ENCODE measurements at regions not wholly inside any gene's neighbourhood (a gene's known extent, or its start where the extent isn't known, plus 50 kb on each side); places are given as distances from the start of the nearest gene placed in this dataset.

DNA sequence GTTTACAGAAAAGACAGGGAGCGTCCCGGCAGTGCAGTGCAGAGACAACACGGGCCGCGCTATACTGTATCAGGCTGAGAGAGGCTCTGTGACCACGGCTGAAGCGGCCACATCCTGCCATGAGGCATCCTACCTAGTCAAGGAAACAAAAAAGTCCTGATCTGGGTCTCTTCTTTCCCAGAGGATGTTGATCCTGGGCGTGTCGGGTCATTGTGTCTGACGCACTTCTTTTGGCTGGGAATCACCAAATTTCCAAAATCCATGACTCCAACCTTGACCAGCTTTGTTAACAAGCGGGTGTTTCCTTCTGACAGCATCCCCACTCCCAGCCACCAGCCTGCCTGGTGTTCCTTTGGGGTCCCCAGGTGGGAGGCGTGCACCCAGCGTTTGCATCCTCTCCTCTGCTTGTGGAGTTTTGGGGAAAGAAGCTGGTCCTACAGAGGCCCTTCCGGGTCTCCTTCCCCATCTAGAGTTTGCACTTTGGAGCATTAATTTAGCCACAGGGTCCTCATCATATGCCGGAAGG lies 91.4 kb upstream of the RAI14 start:
- Mint-ChIP-seq H3K4me1 (no peaks in the 10 kb centered on the region), H3K9me3 (no peaks in the 10 kb centered on the region), H3K27me3 (no peaks in the 10 kb centered on the region), H3K36me3 (no peaks in the 10 kb centered on the region), H3K27ac (no peak overlapping the region), H3K4me3 (no peak overlapping the region)
- Histone ChIP-seq H3K27ac (ENCODE audit: low read depth, low read length) (no peak overlapping the region), H3K4me1 (ENCODE audit: insufficient read depth, low read length) (no peaks in the 10 kb centered on the region), H3K9me3 (ENCODE audit: low read length) (no peaks in the 10 kb centered on the region), H3K4me3 (ENCODE audit: low read length) (no peak overlapping the region), H3K36me3 (ENCODE audit: insufficient read depth, low read length) (no peaks in the 10 kb centered on the region), H3K27me3 (ENCODE audit: insufficient read depth, low read length, poor library complexity, severe bottlenecking) (no peaks in the 10 kb centered on the region)
- ChIA-PET POLR2A (no interaction called here), CTCF (no interaction called here)
- DNase-seq, result no peak

DNA sequence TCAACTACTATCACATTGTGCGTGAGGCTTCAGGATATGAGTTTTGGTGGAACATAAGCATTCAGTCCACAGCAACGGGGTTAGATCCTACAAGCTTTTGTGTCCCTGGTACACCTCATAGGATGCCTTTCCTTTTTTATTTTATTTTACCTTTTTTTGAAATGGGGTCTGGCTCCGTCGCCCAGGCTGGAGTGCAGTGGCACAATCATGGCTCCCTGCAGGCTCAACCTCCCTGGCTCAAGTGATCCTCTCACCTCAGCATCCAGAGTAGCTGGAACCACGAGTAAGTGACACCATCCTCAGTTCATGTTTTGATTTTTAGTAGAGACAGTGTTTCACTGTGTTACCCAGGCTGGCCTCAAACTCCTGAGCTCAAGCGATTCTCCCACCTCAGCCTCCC lies 86.0 kb upstream of the RAI14 start:
- POLR2A ChIA-PET, result no interaction called here
- no peaks in the 10 kb centered on the region for H3K4me1 Mint-ChIP-seq

DNA sequence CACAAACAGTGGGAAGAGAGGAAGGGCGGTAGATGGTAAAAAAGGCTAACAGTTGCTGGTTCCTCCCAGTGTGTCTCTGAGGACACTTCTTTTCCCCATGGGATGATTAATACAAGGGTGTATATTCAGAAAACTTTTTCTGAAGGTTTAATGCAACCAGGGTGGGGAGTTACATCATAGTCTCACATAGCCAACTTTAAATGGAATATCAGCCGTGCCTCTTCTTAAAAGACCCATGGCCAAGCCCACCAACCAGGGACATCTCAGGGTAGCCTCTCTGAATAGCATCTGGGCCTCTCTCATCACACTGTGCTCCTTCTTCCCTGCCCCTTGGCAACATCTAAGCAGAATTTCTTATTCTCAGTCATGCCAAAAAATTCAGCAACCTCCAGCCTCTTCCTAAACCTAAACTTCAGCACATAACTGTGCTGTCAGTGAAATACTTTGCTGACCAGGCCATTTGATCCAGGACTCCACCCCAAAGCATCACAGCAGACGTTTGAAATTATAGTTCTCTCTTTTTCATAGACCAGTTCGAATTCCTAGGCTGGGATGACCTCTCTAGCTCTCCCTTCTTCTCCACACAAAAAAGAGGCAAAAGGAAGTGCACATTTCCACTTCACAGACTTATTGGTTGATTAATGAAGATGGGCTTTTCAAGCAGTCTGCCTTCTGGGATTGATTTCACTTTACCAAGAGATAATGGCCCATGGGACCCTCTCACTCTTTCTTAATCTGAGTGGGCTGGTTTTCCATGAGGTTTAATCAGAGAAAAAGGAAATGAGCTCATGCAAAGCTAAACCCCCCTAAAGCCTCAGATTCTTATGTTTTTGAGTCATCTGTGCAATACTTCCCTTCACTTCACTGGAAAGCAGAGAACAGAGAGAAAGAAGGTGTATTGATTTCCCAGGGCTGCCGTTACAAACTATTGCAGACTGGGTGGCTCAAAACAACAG lies 85.1 kb upstream of the RAI14 start:
- ChIA-PET CTCF (no interaction called here), POLR2A (no interaction called here)
- DNase-seq, result no peak
- Histone ChIP-seq H3K27me3 (ENCODE audit: insufficient read depth, low read length, poor library complexity, severe bottlenecking) (no peaks in the 10 kb centered on the region), H3K4me3 (ENCODE audit: low read length) (no peak overlapping the region), H3K36me3 (ENCODE audit: insufficient read depth, low read length) (no peaks in the 10 kb centered on the region), H3K9me3 (ENCODE audit: low read length) (no peaks in the 10 kb centered on the region), H3K4me1 (ENCODE audit: insufficient read depth, low read length) (no peaks in the 10 kb centered on the region), H3K27ac (ENCODE audit: low read depth, low read length) (no peak overlapping the region)
- H3K36me3 Mint-ChIP-seq, result no peaks in the 10 kb centered on the region
- H3K27me3 Mint-ChIP-seq, result peaks cover 2 to 5% of the 10 kb centered on the region in 2 donors
- no peaks in the 10 kb centered on the region for H3K9me3 Mint-ChIP-seq
- no peak overlapping the region for H3K27ac Mint-ChIP-seq
- no peaks in the 10 kb centered on the region for H3K4me1 Mint-ChIP-seq
- no peak overlapping the region for H3K4me3 Mint-ChIP-seq

More for the DNA sequence above, 86.0 kb upstream of the RAI14 start:
- peaks cover 2 to 5% of the 10 kb centered on the region in 2 donors for H3K27me3 Mint-ChIP-seq
- Histone ChIP-seq H3K4me3 (ENCODE audit: low read length) (no peak overlapping the region), H3K9me3 (ENCODE audit: low read length) (no peaks in the 10 kb centered on the region), H3K27me3 (ENCODE audit: insufficient read depth, low read length, poor library complexity, severe bottlenecking) (no peaks in the 10 kb centered on the region), H3K36me3 (ENCODE audit: insufficient read depth, low read length) (no peaks in the 10 kb centered on the region), H3K27ac (ENCODE audit: low read depth, low read length) (no peak overlapping the region), H3K4me1 (ENCODE audit: insufficient read depth, low read length) (no peaks in the 10 kb centered on the region)
- no peak for DNase-seq
- no peak overlapping the region for H3K27ac Mint-ChIP-seq
- CTCF ChIA-PET, result no interaction called here
- H3K9me3 Mint-ChIP-seq, result no peaks in the 10 kb centered on the region
- H3K4me3 Mint-ChIP-seq, result no peak overlapping the region
- H3K36me3 Mint-ChIP-seq, result no peaks in the 10 kb centered on the region

DNA sequence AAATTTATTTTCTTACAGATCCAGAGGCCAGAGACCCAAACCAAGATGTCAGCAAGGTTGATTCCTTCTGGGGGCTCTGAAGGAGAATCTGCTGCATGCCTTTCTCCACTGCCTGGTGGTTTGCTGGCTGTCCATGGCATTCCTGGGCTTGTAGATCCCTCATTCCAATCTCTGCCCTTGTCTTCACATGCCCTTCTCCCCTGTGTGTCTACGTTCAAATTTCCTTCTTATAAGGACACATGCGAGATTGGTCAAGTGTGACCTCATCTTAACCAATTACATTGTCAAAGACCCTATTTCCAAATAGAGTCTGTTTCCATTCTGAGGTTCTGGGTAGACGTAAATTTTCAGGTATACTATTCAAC lies 84.5 kb upstream of the RAI14 start:
- H3K4me3 ChIP-seq (ENCODE audit: low read length), result no peak overlapping the region
- Mint-ChIP-seq H3K9me3 (peaks cover 0 to 2% (median 0%) of the 10 kb centered on the region in 5 donors), H3K27me3 (peaks cover 2 to 5% of the 10 kb centered on the region in 2 donors), H3K27ac (no peak overlapping the region), H3K4me1 (no peaks in the 10 kb centered on the region), H3K36me3 (no peaks in the 10 kb centered on the region), H3K4me3 (no peak overlapping the region)
- H3K4me1 ChIP-seq (ENCODE audit: insufficient read depth, low read length), result no peaks in the 10 kb centered on the region
- no peak for DNase-seq
- ChIA-PET CTCF (no interaction called here), POLR2A (no interaction called here)
- no peaks in the 10 kb centered on the region for H3K36me3 ChIP-seq (ENCODE audit: insufficient read depth, low read length)
- H3K27me3 ChIP-seq (ENCODE audit: insufficient read depth, low read length, poor library complexity, severe bottlenecking), result no peaks in the 10 kb centered on the region
- no peak overlapping the region for H3K27ac ChIP-seq (ENCODE audit: low read depth, low read length)
- H3K9me3 ChIP-seq (ENCODE audit: low read length), result no peaks in the 10 kb centered on the region

DNA sequence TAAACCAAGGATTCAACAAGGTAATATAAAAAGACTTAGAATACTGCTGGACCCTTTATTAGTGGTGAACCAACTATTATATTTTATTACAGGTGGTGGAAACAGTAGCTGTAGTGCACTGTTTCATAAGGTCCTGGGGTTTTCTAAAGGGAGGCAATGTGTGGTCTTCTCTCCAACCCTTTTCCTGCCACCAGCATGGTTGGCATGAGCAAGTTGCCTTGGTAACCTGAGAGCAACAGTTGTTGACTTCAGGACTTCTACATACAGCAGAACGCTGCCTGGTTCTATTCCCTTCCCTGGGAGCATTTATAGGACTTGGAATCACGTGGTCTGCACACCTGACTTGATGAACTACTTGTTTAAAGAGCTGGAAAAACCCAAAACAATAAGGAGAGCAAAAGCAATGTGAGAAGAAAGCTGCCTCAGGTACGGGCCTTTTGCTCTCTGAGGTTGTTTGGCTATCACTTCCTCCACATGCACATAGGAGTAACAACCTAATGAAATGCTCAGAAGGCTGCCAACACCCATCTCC lies 81.1 kb upstream of the RAI14 start:
- ChIA-PET POLR2A (no interaction called here), CTCF (no interaction called here)
- H3K4me1 Mint-ChIP-seq, result no peaks in the 10 kb centered on the region
- H3K4me3 Mint-ChIP-seq, result no peak overlapping the region
- no peaks in the 10 kb centered on the region for H3K9me3 ChIP-seq (ENCODE audit: low read length)
- no peak overlapping the region for H3K27ac ChIP-seq (ENCODE audit: low read depth, low read length)
- no peaks in the 10 kb centered on the region for H3K27me3 ChIP-seq (ENCODE audit: insufficient read depth, low read length, poor library complexity, severe bottlenecking)
- H3K36me3 ChIP-seq (ENCODE audit: insufficient read depth, low read length), result no peaks in the 10 kb centered on the region
- no peaks in the 10 kb centered on the region for H3K36me3 Mint-ChIP-seq
- H3K9me3 Mint-ChIP-seq, result peaks cover 0 to 2% (median 0%) of the 10 kb centered on the region in 5 donors
- DNase-seq, result no peak
- H3K4me1 ChIP-seq (ENCODE audit: insufficient read depth, low read length), result no peaks in the 10 kb centered on the region
- H3K27me3 Mint-ChIP-seq, result peaks cover 2 to 5% of the 10 kb centered on the region in 2 donors
- H3K4me3 ChIP-seq (ENCODE audit: low read length), result no peak overlapping the region
- no peak overlapping the region for H3K27ac Mint-ChIP-seq

DNA sequence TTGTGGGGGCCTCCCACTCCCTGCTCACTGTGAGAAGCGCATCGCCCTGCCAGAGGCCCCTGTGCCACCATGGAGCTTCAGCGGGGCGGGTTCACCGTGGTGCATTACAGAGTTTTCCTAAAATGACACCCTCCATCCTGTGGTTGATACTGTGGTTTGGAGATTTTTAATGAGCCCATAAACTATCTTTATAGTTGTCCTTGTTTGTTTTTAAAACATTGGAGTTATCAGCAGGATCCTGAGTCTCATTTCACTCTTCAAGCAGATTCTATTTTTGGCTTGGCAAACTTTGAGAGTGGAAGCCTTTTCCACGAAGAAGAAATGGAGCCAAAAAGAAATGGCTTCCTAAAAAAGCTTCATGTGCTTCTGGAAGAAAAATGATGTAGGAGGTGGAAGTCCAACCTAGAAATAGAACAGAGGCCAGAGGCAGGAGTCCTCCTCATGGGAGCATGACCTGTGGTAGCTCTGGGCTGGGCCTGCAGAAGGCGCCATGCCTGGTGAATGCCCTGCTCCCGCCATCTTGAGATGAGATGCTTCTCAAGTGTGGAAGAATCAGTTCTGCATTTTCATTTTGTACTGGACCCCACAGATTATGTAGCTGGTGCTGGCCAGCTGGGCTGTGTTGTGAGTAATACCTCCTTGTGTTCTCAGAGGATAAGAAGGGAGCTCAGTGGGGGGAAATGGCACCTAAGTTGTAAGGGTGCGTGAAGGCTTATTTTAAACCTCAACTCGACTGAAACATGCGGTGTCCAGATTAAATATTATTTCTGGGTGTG lies 79.0 kb upstream of the RAI14 start:
- POLR2A ChIA-PET, result no interaction called here
- Histone ChIP-seq H3K27ac (ENCODE audit: low read depth, low read length) (no peak overlapping the region), H3K36me3 (ENCODE audit: insufficient read depth, low read length) (no peaks in the 10 kb centered on the region), H3K4me1 (ENCODE audit: insufficient read depth, low read length) (no peaks in the 10 kb centered on the region), H3K4me3 (ENCODE audit: low read length) (no peak overlapping the region), H3K9me3 (ENCODE audit: low read length) (no peaks in the 10 kb centered on the region), H3K27me3 (ENCODE audit: insufficient read depth, low read length, poor library complexity, severe bottlenecking) (no peaks in the 10 kb centered on the region)
- CTCF ChIA-PET, result interaction anchor here (1.2 kb wide), 1 partner anchor 92 kb away, joined by 3 read pairs; no protein-coding TSS in a partner anchor
- no peak for DNase-seq
- H3K4me1 Mint-ChIP-seq, result no peaks in the 10 kb centered on the region
- H3K27ac Mint-ChIP-seq, result no peak overlapping the region
- H3K9me3 Mint-ChIP-seq, result peaks cover 0 to 3% (median 2%) of the 10 kb centered on the region in 5 donors
- H3K4me3 Mint-ChIP-seq, result no peak overlapping the region
- H3K27me3 Mint-ChIP-seq, result peaks cover 2 to 20% of the 10 kb centered on the region in 2 donors
- H3K36me3 Mint-ChIP-seq, result no peaks in the 10 kb centered on the region

DNA sequence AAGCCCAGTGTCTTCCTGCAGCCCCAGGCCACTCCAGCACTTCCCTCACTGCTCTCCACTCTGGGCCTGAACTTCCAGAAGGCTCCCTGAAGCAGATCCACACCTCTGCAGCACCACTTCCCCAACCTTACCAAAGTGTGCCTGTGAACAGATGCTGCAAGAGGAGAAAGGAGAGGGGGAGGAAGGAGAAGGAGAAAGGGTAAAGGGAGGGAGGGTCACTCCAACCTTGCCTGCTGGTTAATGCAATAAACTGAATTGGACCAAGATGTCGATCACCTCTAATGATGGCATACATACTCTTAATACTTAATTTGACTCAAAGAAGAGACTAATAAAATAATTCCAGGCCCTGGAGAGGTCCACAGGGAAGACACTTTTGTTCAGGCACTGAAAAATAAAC lies 77.2 kb upstream of the RAI14 start:
- no peak overlapping the region for H3K27ac ChIP-seq (ENCODE audit: low read depth, low read length)
- H3K36me3 ChIP-seq (ENCODE audit: insufficient read depth, low read length), result no peaks in the 10 kb centered on the region
- H3K4me3 Mint-ChIP-seq, result no peak overlapping the region
- H3K27me3 ChIP-seq (ENCODE audit: insufficient read depth, low read length, poor library complexity, severe bottlenecking), result no peaks in the 10 kb centered on the region
- no peak overlapping the region for H3K27ac Mint-ChIP-seq
- no peaks in the 10 kb centered on the region for H3K36me3 Mint-ChIP-seq
- POLR2A ChIA-PET, result no interaction called here
- CTCF ChIA-PET, result no interaction called here
- no peaks in the 10 kb centered on the region for H3K4me1 ChIP-seq (ENCODE audit: insufficient read depth, low read length)
- H3K9me3 Mint-ChIP-seq, result peaks cover 0 to 3% (median 2%) of the 10 kb centered on the region in 5 donors
- no peaks in the 10 kb centered on the region for H3K4me1 Mint-ChIP-seq
- H3K27me3 Mint-ChIP-seq, result peaks cover 4 to 22% of the 10 kb centered on the region in 2 donors
- no peak overlapping the region for H3K4me3 ChIP-seq (ENCODE audit: low read length)
- no peaks in the 10 kb centered on the region for H3K9me3 ChIP-seq (ENCODE audit: low read length)
- DNase-seq, result no peak

DNA sequence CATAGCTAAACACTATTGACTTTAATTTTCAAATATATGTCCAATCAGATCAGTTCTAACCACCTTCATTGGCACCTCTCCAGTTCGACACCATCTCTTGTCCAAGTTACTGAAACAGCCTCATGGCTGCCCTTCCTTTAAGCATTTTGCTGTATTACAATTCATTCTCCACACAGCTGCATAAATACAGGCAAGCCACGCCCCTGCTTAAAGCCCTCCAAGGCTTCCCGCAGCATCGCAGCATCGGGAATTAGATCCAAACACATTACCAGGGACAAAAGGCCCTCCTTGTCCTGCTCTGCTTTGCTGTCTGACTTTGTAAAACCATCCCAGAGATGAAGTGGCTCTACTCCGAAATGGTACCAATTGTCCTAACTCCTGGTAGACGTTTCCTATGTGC lies 75.1 kb upstream of the RAI14 start:
- Histone ChIP-seq H3K9me3 (ENCODE audit: low read length) (no peaks in the 10 kb centered on the region), H3K27ac (ENCODE audit: low read depth, low read length) (no peak overlapping the region), H3K4me1 (ENCODE audit: insufficient read depth, low read length) (no peaks in the 10 kb centered on the region), H3K4me3 (ENCODE audit: low read length) (no peak overlapping the region), H3K27me3 (ENCODE audit: insufficient read depth, low read length, poor library complexity, severe bottlenecking) (no peaks in the 10 kb centered on the region), H3K36me3 (ENCODE audit: insufficient read depth, low read length) (no peaks in the 10 kb centered on the region)
- H3K9me3 Mint-ChIP-seq, result peaks cover 0 to 3% (median 2%) of the 10 kb centered on the region in 5 donors
- no peaks in the 10 kb centered on the region for H3K36me3 Mint-ChIP-seq
- POLR2A ChIA-PET, result no interaction called here
- H3K4me1 Mint-ChIP-seq, result no peaks in the 10 kb centered on the region
- H3K27ac Mint-ChIP-seq, result no peak overlapping the region
- CTCF ChIA-PET, result no interaction called here
- DNase-seq, result no peak
- no peak overlapping the region for H3K4me3 Mint-ChIP-seq
- H3K27me3 Mint-ChIP-seq, result peaks cover 8 to 31% of the 10 kb centered on the region in 2 donors

All from CD8-positive, alpha-beta memory T cell (primary cell).